ENCODE measurements at regions not wholly inside any gene's neighbourhood (a gene's known extent, or its start where the extent isn't known, plus 50 kb on each side); places are given as distances from the start of the nearest gene placed in this dataset.

- H3K4me1 ChIP-seq: peaks cover 0 to 16% (median 0%) of the 10 kb centered on the region in 4 donors
- no peak for DNase-seq (ENCODE audit: low spot score in 2 of 2)
- TF ChIP-seq POLR2A (IDR thresholded peaks at IDR 0.05) (no peak), EP300 (IDR thresholded peaks at IDR 0.05) (no peak), CTCF (IDR thresholded peaks at IDR 0.05) (no peak)
- no peak overlapping the region for H3K27ac ChIP-seq
- H3K9me3 ChIP-seq: no peaks in the 10 kb centered on the region
- 65 to 73% methylated on average over 5 of the region's 5 CpGs for WGBS, 2 donors
- no peaks in the 10 kb centered on the region for H3K36me3 ChIP-seq
- H3K27me3 ChIP-seq: no peaks in the 10 kb centered on the region
- H3K4me3 ChIP-seq: no peak overlapping the region
These were observed 135.2 kb upstream of the NT5C1B start for GRCh38 chr2:18724371-18725145.

- Histone ChIP-seq H3K4me3 (no peak overlapping the region), H3K27me3 (no peaks in the 10 kb centered on the region), H3K36me3 (no peaks in the 10 kb centered on the region), H3K9me3 (no peaks in the 10 kb centered on the region), H3K4me1 (peaks cover 0 to 16% (median 0%) of the 10 kb centered on the region in 4 donors), H3K27ac (no peak overlapping the region)
- DNase-seq (ENCODE audit: low spot score in 2 of 2): no peak
- TF ChIP-seq CTCF (IDR thresholded peaks at IDR 0.05): no peak
- TF ChIP-seq POLR2A (IDR thresholded peaks at IDR 0.05): no peak
- no peak for TF ChIP-seq EP300 (IDR thresholded peaks at IDR 0.05)
- 89 to 90% methylated on average over 4 of the region's 4 CpGs for WGBS, 2 donors
These were observed 133.8 kb upstream of the NT5C1B start for GRCh38 chr2:18723219-18723618.

GRCh38 chr2:18722101-18722500 is 132.7 kb upstream of the NT5C1B start:
- H3K27me3 ChIP-seq: no peaks in the 10 kb centered on the region
- WGBS, 2 donors: 83 to 86% methylated on average over 2 of the region's 2 CpGs
- H3K9me3 ChIP-seq: no peaks in the 10 kb centered on the region
- H3K27ac ChIP-seq: peak overlapping the region in 1 of 4 donors; percentile 18
- H3K4me1 ChIP-seq: peaks cover 0 to 16% (median 0%) of the 10 kb centered on the region in 4 donors
- H3K4me3 ChIP-seq: no peak overlapping the region
- no peaks in the 10 kb centered on the region for H3K36me3 ChIP-seq
- TF ChIP-seq CTCF (IDR thresholded peaks at IDR 0.05) (no peak), POLR2A (IDR thresholded peaks at IDR 0.05) (no peak), EP300 (IDR thresholded peaks at IDR 0.05) (no peak)
- no peak for DNase-seq (ENCODE audit: low spot score in 2 of 2)

GRCh38 chr2:18721038-18721922 is 131.9 kb upstream of the NT5C1B start:
- peaks cover 0 to 16% (median 0%) of the 10 kb centered on the region in 4 donors for H3K4me1 ChIP-seq
- no peak for DNase-seq (ENCODE audit: low spot score in 2 of 2)
- H3K27me3 ChIP-seq: no peaks in the 10 kb centered on the region
- peak overlapping the region in 1 of 4 donors; percentile 45 for H3K27ac ChIP-seq
- no peaks in the 10 kb centered on the region for H3K9me3 ChIP-seq
- 49 to 62% methylated on average over 10 of the region's 10 CpGs for WGBS, 2 donors
- no peak overlapping the region for H3K4me3 ChIP-seq
- no peak for TF ChIP-seq POLR2A (IDR thresholded peaks at IDR 0.05)
- TF ChIP-seq CTCF (IDR thresholded peaks at IDR 0.05): no peak
- TF ChIP-seq EP300 (IDR thresholded peaks at IDR 0.05): no peak
- no peaks in the 10 kb centered on the region for H3K36me3 ChIP-seq
